ENCODE measurements at regions not wholly inside any gene's neighbourhood (a gene's known extent, or its start where the extent isn't known, plus 50 kb on each side); places are given as distances from the start of the nearest gene placed in this dataset.

DNA sequence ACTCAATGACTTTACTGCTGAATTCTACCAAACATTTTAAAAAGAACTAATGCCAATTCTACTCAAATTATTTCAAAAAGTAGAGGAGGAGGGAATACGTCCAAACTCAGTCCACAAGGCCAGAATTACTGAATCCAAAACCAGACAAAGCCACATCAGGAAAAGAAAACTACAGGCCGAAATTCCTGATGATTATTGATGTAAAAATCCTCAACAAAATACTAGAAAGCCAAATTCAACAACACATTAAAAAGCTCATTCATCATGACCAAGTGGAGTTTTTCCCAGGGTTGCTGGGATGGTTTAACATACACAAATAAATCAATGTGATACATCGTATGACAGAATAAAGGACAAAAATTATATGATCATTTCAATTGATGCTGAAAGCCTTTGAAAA lies 103.9 kb upstream of the UBE2E3 start:
- Histone ChIP-seq H3K9me3 (ENCODE audit: control insufficient read depth, low read depth, low read length) (no peaks in the 10 kb centered on the region), H3K27ac (ENCODE audit: insufficient read length, low read depth, low read length) (no peak overlapping the region), H3K9ac (ENCODE audit: extremely low read depth, insufficient read length, low read length) (no peak overlapping the region), H4K91ac (ENCODE audit: insufficient read length, low read depth, low read length) (no peak overlapping the region), H2BK20ac (ENCODE audit: low read depth, low read length, poor library complexity, severe bottlenecking) (no peak overlapping the region), H3K23ac (ENCODE audit: insufficient read length, low read depth, low read length) (no peak overlapping the region), H4K8ac (replicated peaks; ENCODE audit: insufficient read length, low read depth, low read length) (no peak overlapping the region), H2BK12ac (ENCODE audit: insufficient read length, low read depth, low read length) (no peak overlapping the region), H3K4me2 (ENCODE audit: insufficient read depth, insufficient read length, low read length) (no peak overlapping the region), H4K5ac (ENCODE audit: insufficient read length, low read depth, low read length) (no peak overlapping the region), H2AFZ (ENCODE audit: low read length) (no peak overlapping the region), H3T11ph (ENCODE audit: low read length) (no peak overlapping the region), H3K79me2 (ENCODE audit: insufficient read depth, low read length) (no peaks in the 10 kb centered on the region), H2BK120ac (ENCODE audit: low read depth, low read length, poor library complexity, severe bottlenecking) (no peak overlapping the region), H3K4me1 (ENCODE audit: insufficient read depth, low read length) (no peaks in the 10 kb centered on the region), H3K18ac (ENCODE audit: insufficient read length, low read depth, low read length) (no peak overlapping the region), H4K20me1 (ENCODE audit: control insufficient read depth, insufficient read depth, insufficient read length) (no peaks in the 10 kb centered on the region), H2AK5ac (ENCODE audit: insufficient read length, low read length) (no peak overlapping the region), H3K27me3 (ENCODE audit: insufficient read depth, low read length) (no peaks in the 10 kb centered on the region), H3K56ac (ENCODE audit: insufficient read length, low read depth, low read length) (no peak overlapping the region), H2BK15ac (ENCODE audit: low read depth, low read length) (no peak overlapping the region), H3K4ac (ENCODE audit: low read depth, low read length) (no peak overlapping the region), H3K14ac (ENCODE audit: insufficient read depth, low read length) (no peak overlapping the region), H3K79me1 (ENCODE audit: insufficient read depth, low read depth, low read length, poor library complexity, severe bottlenecking) (no peaks in the 10 kb centered on the region), H3K23me2 (ENCODE audit: insufficient read length, low read depth, low read length, poor library complexity, severe bottlenecking) (no peaks in the 10 kb centered on the region), H2BK5ac (ENCODE audit: insufficient read length, low read length) (no peak overlapping the region)
- Mint-ChIP-seq H3K27ac (no peak overlapping the region), H3K36me3 (ENCODE audit: insufficient read depth in 1 of 3, low read depth in 3 of 3) (peaks cover 0 to 12% (median 0%) of the 10 kb centered on the region in 3 experiments; a peak in 1 of 7 replicates), H3K27me3 (ENCODE audit: low read depth) (no peaks in the 10 kb centered on the region), H3K4me1 (no peaks in the 10 kb centered on the region), H3K4me3 (no peak overlapping the region), H3K9me3 (peaks cover 7 to 8% of the 10 kb centered on the region in 2 experiments; a peak in 4 of 5 replicates)
- DNase-seq, result no peak
- TF ChIP-seq, protein P1, sequence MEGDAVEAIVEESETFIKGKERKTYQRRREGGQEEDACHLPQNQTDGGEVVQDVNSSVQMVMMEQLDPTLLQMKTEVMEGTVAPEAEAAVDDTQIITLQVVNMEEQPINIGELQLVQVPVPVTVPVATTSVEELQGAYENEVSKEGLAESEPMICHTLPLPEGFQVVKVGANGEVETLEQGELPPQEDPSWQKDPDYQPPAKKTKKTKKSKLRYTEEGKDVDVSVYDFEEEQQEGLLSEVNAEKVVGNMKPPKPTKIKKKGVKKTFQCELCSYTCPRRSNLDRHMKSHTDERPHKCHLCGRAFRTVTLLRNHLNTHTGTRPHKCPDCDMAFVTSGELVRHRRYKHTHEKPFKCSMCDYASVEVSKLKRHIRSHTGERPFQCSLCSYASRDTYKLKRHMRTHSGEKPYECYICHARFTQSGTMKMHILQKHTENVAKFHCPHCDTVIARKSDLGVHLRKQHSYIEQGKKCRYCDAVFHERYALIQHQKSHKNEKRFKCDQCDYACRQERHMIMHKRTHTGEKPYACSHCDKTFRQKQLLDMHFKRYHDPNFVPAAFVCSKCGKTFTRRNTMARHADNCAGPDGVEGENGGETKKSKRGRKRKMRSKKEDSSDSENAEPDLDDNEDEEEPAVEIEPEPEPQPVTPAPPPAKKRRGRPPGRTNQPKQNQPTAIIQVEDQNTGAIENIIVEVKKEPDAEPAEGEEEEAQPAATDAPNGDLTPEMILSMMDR (conservative IDR thresholded peaks at IDR 0.05), result no peak
- no CpG with 5 or more reads among the region's 3 CpGs for WGBS (ENCODE audit: extremely low coverage, insufficient read length, low lambda C conversion rate)

Measured in H9 (cell line).